Activated CD8-positive, alpha-beta memory T cell treated with anti-CD3 and anti-CD28 coated beads, Interleukin-2, amount 50 U/mL, for 48 hours (primary cell): ENCODE measurements at regions not wholly inside any gene's neighbourhood (a gene's known extent, or its start where the extent isn't known, plus 50 kb on each side); places are given as distances from the start of the nearest gene placed in this dataset.
"Not testable (repeated sequence)": the region's sequence is repeated elsewhere in the genome, so short reads cannot be mapped to it uniquely, and the experiment has no call there.

ENCODE experiments used
- DNase-seq: peaks from one replicate; pipeline ENCODE4 v3.0.0-alpha.2; 2020

DNA sequence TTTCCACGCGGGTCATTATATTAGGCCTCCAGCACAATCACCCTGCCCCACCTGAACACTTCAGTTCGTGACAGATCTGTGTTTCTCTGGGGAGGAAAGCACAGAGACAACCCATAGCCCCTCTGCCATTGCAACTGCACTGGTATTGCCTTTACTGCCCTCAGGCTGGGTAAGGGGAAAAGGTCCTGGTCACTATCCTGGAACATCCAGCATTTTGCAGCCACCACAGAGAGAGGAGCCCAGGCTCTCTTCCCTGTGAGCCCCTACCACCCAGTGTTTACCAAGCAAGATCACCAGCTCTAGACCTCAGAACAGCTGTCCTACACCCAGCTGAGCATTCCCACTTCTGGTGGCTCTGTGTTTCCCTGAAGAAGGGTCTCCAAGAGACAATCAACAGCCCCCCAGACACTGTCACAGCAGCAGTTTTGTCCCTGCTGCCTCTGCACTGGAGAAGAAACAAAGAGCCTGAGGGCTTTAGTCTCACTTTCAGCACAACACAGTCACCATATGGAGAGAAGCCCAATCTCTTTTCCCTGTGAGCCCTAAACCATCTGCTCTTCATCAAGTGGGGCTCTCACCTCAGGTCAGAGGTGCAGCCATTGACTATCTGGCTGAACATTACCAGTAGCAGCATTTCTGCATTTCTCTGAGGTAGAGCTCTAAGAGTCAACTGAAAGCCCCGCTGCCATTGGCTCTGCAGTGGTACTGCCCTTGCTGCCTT, 655.2 kb upstream of the FAM174A start:
- DNase-seq = no peak

DNA sequence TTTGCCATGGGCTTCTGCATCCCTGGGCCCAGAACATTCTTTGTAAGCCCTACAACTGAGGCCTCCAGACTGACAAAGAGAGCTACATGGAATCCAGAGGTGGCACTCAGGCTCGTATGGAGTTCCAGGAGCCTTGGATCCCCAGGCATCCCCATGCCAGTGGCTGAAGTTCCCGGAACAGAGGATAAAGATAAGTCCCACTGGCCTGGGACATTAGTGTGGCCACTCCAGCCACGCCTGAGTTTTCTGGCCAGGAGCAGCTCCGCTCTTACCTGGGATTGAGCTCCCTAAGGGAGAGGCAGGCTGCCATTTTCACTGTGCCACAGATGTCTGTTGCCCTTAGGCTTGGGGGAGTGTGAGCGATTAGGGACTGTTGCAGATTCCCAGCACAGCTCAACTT, 656.3 kb upstream of the FAM174A start:
- no peak for DNase-seq

DNA sequence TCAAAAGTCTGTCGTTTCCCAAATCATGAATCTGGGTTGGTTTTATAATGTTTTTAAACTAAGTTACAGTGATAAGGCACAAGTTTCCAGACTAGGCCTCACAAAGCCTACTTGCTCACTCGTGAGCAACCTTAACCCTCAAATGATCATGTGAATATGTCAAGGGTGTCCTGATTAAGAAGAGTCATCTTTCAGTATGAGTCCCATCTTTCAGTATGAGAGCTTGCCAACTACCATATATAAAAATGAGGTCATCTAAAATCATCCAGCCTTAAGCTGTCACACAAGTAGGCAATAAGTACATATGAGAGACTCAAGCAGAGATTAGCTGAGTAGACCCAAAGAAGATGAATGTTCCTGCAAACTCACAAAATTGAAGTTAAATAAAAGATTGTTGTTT, 668.4 kb upstream of the FAM174A start:
- no peak for DNase-seq

DNA sequence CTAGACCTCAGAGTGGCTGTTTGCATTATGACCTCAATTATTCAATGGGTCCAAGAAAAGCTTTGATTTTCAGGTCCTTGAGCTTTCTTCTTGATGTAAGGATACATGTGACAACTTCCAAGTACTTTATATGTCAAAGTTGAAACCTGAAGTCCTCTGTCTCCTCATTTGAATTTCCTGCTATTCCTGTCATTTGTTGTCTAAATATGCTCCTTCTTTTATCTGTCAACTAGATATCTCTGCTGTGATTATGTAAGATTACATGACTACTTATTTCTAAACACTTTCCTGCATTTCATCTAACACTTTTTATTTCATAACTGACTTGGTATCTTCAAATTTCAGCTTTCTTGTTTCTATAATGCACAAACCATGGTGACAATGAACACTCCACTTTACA, 670.0 kb upstream of the FAM174A start:
- no peak for DNase-seq

DNA sequence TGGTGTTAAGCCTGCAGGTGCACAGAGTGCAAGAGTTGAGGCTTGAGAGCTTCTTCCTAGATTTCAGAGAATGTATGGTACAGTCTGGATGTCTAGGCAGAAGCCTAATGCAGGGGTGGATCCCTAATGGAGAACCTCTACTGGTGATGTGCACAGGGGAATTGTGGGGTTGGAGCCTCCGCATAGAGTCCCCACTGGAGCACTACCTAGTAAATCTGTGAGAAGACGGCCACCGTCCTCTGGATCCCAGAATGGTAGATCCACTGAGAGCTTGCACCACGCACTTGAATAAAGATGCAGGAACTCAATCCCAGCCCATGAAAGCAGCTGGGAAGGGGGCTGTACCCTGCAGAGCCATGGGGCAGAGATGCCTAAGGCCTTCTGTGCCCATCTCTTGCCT, 699.4 kb upstream of the FAM174A start:
- DNase-seq = no peak

DNA sequence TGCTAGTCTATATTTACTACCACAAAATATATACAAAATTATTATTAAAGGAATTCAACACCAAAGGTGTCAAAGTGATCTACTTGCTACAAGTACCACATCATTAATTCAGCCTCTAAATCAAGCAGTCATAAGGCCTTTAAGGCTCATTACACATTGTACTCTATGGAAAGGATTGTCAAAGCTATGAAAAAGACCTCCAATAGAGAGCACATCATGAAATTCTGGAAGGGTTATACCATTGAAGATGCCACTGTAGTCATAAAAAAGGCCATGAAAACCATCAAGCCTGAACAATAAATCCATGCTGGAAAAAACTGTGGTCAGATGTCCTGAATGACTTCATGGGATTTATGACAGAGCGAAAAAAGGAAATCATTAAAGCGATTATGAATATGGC, 708.0 kb upstream of the FAM174A start:
- DNase-seq = no peak

DNA sequence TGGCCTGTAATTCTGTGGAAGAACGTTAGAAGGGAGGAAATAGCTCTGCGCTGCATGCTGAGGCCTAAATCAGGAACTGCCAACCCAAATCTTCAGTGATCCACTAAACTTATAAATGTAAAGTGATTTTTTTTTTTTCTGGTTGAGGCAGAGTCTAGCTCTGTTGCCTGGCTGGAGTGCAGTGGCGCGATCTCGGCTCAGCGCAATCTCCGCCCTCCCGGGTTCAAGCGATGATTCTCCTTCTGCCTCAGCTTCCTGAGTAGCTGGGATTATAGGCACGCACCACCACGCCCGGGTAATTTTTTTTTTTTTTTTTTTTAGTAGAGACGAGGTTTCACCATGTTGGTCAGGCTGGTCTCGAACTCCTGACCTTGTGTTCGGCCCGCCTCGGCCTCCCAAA, 717.4 kb upstream of the FAM174A start:
- DNase-seq = no peak

DNA sequence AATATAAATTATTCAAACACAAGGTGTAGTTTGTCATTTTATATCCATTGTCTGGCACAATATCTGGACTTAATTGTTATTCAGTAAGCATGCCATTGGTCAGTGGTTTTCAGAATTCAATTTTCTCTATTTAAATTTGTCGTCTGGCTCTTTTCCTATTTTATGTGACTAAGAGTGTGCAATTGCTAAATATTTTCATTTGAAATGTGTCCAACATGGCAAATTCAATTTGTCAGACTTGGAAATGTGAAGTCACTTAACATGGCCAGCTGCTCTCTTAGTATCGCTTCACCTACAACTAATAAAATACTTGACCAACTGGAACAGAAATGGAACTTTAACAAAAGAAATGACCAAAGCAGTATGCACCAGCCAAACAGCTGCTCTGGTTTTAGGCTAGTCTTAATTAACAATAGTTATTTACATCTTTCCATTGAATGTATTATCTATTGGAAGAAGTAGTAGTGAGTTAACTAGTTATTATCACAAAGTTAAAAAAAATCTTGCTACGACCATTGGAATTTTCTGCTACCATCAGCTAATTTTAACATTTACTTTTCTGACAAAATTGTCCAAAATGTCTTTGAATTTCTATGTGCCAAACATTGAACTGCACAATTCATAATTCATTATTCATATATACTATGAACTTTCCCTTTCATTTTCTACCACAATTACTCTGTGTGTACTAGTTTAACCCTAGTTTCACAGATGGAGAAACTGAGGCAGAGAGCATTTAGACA, 720.7 kb upstream of the FAM174A start:
- no peak for DNase-seq

DNA sequence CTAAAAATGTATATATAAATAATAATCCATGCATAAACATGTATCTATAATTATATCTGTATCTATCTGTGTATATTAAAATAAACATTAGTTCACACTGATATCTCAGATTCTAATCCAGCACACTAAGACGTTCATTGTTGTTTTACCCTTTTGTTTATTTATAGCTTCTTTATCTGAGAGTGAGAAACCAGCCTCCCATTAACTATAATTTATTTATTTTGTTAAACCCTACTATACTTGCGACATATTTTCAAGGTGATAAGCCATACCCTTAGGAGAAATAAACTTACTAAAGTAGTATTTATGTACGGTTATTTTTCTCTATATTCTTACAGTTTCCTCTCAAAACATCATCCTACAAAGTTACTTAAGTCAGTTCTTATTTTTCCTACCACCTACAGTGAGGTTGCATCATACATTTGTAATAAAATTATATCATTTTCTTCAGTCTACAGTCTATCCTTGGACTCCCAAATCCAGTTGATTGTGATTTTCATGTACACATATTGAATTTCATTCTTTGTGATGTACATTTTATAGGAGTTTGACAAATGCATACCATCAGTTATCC, 726.4 kb upstream of the FAM174A start:
- no peak for DNase-seq

DNA sequence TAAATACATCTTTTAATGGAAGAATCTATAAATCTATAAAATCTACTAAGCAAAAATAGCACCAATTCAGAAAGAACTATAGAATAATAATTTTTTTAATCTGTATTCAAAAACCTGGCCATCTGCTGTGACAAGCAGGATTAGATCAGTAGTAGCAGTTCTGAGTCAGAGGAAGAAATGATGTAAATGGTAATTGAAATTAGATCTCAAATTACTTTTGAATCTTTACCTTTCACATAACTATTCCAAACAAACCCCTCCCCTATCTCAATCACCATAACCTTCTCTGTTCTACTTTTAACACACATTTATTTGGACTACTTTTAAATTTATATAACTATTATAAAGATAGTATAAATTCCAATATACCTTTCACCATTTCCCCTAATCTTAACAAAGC, 727.8 kb upstream of the FAM174A start:
- no peak for DNase-seq

DNA sequence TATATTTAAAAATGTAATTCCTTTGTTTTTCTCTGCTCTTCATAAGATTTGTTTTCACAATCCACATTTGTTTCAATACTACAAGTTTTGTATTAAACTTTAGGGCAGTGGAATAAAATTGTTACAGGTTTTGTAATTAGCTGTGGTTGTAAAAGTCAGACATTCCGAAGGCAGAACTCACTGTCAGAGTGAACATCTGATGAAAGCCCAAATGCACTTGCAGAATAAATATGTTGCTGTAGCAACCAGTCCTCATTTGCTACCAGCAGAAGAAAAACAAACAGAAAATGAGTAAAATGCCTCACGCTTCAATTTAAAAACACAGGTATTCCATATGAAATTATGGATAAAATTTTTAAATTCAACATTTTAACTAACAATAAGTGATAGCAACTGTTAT, 740.1 kb upstream of the FAM174A start:
- no peak for DNase-seq

DNA sequence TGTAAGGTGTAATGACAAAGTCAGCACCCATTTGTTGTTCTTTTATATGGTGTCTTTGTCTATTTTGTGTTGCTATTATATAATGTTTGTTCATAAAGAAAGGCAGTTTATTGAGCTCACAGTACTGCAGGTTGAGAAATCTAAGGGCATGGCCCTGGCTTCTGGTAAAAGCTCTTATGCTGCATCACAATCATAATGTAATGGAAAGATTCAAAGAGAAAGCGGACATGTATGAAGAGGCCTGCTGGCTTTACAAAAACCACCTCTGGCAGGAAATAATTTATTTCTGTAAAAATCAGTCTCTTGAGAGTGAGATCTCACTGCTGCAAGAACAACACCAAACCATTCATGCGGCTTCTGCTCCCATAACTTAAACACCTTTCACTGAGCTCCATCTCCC, 746.7 kb upstream of the FAM174A start:
- no peak for DNase-seq

DNA sequence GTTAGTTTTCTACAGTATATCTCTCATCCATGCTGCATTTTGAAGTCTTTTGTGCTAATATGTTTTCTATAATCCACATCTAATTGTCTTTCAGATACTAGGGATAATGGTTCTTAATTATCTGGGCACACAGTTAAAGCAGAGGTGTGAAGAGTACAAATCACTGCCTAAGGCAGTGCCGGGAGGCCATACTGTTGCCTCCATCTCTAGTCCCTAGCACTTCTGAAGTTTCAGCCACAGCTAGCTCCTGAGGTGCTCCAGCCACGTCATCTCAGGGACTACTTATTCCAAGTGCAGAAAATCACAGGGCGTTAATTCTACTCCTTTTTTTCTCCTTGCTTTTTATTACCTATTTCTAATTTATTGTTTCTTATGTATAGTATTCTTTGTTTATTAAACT, 760.0 kb upstream of the FAM174A start:
- DNase-seq = no peak

DNA sequence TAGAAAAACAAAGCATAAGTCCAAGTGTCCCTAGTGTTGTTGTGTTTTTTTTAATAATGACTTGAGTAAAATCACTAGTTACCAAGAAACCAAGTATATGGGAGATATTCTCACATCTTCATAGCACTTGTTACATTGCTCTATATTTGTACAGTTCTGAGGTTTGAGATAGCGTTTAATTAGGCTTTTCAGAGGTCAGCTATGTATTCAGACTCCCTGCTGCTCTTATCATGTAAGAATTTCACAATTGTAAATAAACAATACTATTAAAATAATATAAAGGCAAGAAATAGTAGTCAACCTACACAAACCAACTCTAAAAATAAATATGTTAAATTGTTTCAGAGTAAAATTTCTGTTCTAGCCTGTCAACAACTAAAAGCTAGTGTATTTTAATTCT, 761.9 kb upstream of the FAM174A start:
- DNase-seq = no peak

DNA sequence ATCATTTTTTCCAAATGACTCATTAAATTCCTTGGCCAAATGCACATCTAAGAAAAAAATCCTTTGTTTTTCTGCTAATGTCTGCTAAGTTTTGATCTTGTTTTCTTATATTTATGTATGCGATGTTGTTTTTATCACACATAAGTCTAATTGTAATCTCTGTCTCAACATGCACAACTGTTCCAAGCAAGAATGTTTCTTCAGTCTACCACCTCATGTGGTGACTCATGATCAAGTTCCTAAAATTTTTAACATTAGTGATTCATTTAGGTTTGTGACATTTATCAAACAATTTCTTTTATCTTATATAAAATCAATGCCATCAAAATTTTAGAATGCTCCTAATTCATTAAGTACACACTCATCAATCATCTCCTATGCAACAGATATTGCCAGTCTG, 763.9 kb upstream of the FAM174A start:
- DNase-seq = no peak

DNA sequence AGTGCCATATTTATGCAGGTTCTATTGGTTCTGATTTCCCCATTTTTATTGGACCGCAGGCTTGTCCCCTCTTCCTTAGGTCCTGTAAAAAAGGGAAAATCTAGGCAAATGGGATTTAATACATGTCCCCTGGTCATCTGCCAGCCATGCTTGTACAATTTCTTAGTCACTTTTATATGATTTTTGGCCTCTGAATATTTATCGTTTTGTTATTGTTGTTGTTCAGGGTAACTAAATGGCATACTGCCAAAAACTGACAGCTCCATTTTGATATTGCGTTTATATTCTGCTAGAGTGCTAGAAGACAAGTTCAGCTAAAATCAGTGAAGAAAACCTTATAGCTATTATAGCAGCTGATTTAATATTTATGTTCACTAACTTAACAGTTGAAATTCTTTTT, 770.2 kb upstream of the FAM174A start:
- no peak for DNase-seq

DNA sequence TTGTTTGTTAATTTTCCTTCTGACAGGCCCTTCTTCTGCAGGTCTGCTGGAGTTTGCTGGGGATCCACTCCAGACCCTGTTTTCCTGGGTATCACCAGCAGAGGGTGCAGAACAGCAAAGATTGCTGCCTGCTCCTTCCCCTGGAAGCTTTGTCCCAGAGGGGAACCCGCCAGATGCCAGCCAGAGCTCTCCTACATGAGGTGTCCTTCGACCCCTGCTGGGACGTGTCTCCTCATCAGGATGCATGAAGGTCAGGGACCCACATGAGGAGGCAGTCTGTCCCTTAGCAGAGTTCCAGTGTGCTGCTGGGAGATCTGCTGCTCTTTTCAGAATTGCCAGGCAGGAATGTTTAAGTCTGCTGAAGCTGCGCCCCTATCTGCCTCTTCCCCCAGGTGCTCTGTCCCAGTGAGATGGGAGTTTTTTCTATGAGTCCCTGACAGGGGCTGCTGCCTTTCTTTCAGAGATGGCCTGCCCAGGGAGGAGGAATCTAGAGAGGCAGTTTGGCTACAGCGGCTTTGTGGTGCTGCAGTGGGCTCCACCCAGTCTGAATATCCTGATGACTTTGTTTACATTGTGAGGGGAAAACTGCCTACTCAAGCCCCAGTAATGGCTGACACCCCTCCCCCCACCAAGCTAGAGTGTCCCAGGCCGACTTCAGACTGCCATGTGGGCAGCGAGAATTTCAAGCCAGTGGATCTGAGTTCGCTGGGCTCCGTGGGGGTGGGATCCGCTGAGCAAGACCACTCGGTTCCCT, 772.0 kb upstream of the FAM174A start:
- DNase-seq = no peak

DNA sequence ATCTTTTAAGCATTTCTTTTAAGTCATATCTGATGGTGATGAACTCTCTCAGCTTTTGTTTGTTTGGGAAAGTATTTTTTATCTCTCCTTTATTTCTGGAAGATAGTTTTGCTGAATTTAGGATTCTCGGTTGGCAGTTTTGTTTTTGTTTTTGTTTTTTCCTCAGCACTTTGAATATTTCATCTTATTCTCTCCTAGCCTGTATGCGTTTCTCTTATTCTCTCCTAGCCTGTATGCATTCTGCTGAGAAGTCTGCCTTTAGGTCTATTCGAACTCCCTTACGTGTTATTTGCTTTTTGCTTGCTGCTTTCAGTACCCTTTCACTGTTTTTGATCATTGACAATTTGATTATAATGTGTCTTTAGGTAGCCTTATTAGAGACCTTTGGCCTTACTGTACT, 787.8 kb upstream of the FAM174A start:
- no peak for DNase-seq

DNA sequence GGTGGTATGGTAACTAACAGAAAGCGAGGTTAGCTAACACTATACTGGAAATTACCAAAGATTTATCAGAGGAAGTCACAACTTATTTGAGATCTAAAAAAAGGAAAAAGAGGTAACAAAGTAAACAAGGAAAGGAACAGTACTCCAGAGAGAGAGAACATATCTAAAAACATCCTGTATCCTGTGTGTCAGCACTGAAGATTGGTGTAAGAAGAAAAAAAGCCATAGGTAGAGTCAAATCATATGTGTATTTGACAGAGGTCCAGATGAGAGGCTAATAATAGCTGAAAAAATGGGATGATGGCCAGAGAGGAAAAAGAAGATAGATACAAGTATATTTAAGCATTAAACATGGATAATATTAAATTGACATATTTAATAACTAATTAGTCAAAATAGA, 802.0 kb upstream of the FAM174A start:
- not testable (repeated sequence) for DNase-seq

DNA sequence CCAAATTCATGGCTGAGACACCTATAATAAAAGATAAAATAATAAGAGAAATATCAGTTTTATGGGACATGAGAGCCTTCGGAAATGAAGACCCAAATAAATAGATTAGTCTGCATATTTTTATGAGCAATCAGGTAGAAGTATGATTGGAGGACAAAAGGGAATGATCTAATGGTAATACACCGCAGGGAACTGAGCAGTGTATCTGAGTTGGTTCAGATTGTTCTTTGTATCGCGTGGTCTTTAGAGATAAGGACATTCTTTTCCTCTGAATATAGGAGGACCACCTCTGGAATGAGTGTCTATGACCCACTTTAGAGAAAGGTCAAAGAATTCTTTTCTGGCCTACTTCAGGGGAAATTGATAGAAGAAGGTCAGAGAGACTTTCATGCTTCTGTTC, 801.8 kb upstream of the CHD1 start:
- not testable (repeated sequence) for DNase-seq

DNA sequence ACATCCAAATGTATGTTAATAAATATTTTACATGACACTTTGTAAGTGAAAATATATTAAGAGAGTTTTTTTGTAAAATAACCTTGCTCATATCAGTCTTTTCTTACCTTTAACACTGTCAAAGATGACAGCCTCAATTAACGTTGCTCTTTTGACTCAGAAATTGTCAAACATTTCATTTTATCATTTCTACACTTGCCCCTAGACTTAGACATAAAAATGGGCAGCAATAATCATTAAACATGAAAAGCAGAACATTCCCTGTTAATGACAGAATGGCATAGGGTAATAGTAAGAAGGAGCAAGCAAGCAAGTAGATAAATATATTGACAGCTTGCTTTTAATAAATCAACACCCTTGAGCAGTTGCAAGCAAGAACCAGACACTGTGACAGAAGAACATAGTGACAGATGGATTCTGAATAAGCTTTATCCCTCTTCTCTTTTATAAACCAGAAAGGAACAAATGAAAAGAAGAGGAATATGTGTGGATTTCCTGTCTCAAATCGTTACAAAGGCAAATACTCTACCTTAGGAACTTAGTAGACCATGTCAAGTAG, 796.0 kb upstream of the CHD1 start:
- no peak for DNase-seq

DNA sequence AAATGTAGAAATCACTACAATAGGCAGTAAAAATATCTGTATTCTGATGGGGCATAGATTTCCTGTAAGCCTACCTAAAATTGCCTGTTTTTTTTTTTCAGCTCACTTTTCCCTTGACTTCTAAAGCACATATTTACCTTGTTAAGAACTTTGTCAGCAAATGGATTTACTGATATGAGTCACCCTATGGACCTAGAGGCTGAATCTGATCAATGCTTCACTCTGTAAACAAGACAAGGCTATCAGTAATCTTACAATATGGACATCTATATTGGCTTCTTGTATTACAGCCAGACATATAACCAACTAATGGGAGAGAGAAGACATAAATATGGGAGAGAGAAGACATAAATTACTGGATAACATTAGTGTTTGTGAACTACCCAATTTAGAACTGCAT, 792.7 kb upstream of the CHD1 start:
- no peak for DNase-seq

DNA sequence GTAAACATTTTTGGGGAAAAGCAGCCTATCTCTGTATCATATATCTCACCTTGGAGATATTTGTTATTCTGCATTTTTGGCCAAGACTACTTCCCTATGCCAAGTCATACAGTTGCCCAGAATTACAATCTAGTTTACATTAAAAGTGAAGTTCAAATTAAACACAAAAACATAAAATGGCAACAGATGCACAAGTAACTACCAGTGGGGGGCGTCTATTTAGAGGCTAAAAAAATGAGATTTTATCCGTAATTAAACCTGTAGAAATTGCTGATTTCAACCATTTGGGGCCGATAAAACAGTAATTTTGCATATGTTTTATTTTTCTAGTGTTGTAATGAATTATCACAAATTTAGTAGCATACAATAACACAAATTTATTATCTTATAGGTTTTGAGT, 787.1 kb upstream of the CHD1 start:
- DNase-seq = no peak
